Activated T-helper 1 cell treated with anti-CD3 and anti-CD28 coated beads, Interleukin-2, amount 50 U/mL, for 16 hours (primary cell): ENCODE measurements at regions not wholly inside any gene's neighbourhood (a gene's known extent, or its start where the extent isn't known, plus 50 kb on each side); places are given as distances from the start of the nearest gene placed in this dataset.

Source experiments
- DNase-seq, 2 donors: peaks; one replicate each; pipeline ENCODE4 v3.0.0-alpha.2; 2020; ENCODE audit warnings: low read depth in 1 of 2, low spot score in 1 of 2

- no peak for DNase-seq
These were observed 83.0 kb upstream of the ATF3 start for GRCh38 chr1:212525479-212526110.

- DNase-seq = no peak
These were observed 82.5 kb upstream of the ATF3 start for GRCh38 chr1:212526111-212526491.

GRCh38 chr1:212528501-212528900, 80.1 kb upstream of the ATF3 start:
- DNase-seq = no peak

GRCh38 chr1:212529211-212529741, 79.3 kb upstream of the ATF3 start:
- DNase-seq = no peak

GRCh38 chr1:212531267-212531666, 77.3 kb upstream of the ATF3 start:
- DNase-seq = no peak

GRCh38 chr1:212531796-212532195, 76.8 kb upstream of the ATF3 start:
- DNase-seq = no peak

- no peak for DNase-seq
These were observed 76.0 kb upstream of the ATF3 start for GRCh38 chr1:212532469-212533147.

- no peak for DNase-seq
These were observed 75.4 kb upstream of the ATF3 start for GRCh38 chr1:212533148-212533517.

GRCh38 chr1:212536586-212536985, 72.0 kb upstream of the ATF3 start:
- DNase-seq = no peak

GRCh38 chr1:212537610-212538009, 71.0 kb upstream of the ATF3 start:
- DNase-seq = no peak

- no peak for DNase-seq
These were observed 68.7 kb upstream of the ATF3 start for GRCh38 chr1:212539737-212540430.

GRCh38 chr1:212542761-212543187, 65.8 kb upstream of the ATF3 start:
- DNase-seq = no peak

- no peak for DNase-seq
These were observed 64.5 kb upstream of the ATF3 start for GRCh38 chr1:212544110-212544509.

- no peak for DNase-seq
These were observed 62.5 kb upstream of the ATF3 start for GRCh38 chr1:212545941-212546635.

GRCh38 chr1:212549503-212550017, 59.0 kb upstream of the ATF3 start:
- DNase-seq = no peak

- no peak for DNase-seq
These were observed 56.6 kb upstream of the ATF3 start for GRCh38 chr1:212551929-212552328.

- DNase-seq = no peak
These were observed 54.9 kb upstream of the ATF3 start for GRCh38 chr1:212553676-212554075.

- DNase-seq = no peak
These were observed 54.2 kb upstream of the ATF3 start for GRCh38 chr1:212554401-212554800.

- DNase-seq = no peak
These were observed 53.1 kb upstream of the ATF3 start for GRCh38 chr1:212555426-212555825.

GRCh38 chr1:212556822-212557549, 51.6 kb upstream of the ATF3 start:
- no peak for DNase-seq
